ENCODE measurements at regions not wholly inside any gene's neighbourhood (a gene's known extent, or its start where the extent isn't known, plus 50 kb on each side); places are given as distances from the start of the nearest gene placed in this dataset.

DNA sequence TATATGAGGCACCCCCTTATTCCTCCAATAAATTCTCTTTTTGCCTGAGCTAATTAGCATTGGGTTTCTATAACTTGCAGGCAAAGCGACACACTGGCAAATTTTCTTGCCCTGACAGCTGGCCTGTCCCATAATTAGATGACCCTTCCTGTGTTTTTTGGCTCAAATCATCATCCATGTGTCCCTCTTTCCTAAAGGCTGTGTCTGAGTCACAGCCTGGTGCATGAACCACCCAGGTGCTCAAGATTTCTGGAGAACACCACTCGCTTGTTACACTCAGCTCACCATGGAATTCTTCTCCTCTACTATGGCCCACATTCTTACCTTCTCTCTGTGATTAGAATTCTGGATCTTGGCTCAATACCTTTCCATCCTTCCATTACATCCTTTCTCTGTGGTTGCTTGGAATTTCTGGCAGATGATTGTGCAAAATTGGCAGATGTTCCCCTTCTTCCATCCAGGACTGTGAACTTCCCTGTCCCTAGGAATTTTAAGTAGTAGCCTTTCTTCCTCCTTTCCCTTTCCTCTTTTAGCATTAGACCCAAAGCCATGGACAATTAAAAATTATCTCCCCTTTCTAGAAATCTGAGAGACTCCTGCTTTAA, 116.0 kb upstream of the ANKRD1 start:
- CTCF ChIA-PET: interaction anchor here in 1 of 2 donors (0.6 kb wide), 1 partner anchor 205 kb away, joined by 4 read pairs; no protein-coding TSS in a partner anchor
- ATAC-seq (replicated peaks in 1 of 4) (no peak), DNase-seq (no peak)
- POLR2A ChIA-PET: no interaction called here
- peaks cover 17 to 24% (median 20%) of the 10 kb centered on the region in 3 donors for H3K4me1 Mint-ChIP-seq
- H3K27me3 Mint-ChIP-seq: peaks cover 0 to 2% of the 10 kb centered on the region in 2 donors
- H3K36me3 Mint-ChIP-seq: no peaks in the 10 kb centered on the region
- H3K9me3 Mint-ChIP-seq: peaks cover 2 to 4% (median 3%) of the 10 kb centered on the region in 3 donors
- Histone ChIP-seq H3K4me1 (ENCODE audit: control insufficient read depth in 1 of 2, extremely low read depth in 1 of 2, insufficient read depth in 2 of 2, low read length in 2 of 2) (peaks cover 12 to 14% of the 10 kb centered on the region in 2 experiments), H3K27ac (ENCODE audit: low read length) (no peak overlapping the region), H3K36me3 (ENCODE audit: control insufficient read depth in 2 of 2, extremely low read depth in 1 of 2, insufficient read depth in 1 of 2, low read length in 1 of 2) (no peaks in the 10 kb centered on the region), H3K4me3 (ENCODE audit: control insufficient read depth in 1 of 2, extremely low read depth in 1 of 2, low read length in 1 of 2) (no peak overlapping the region), H3K9me3 (no peaks in the 10 kb centered on the region), H3K27me3 (replicated peaks in 1 of 2; ENCODE audit: control insufficient read depth in 2 of 2, extremely low read depth in 1 of 2, insufficient read depth in 2 of 2, low read length in 1 of 2) (no peaks in the 10 kb centered on the region)
- H3K4me3 Mint-ChIP-seq: no peak overlapping the region
- WGBS (ENCODE audit: insufficient coverage): 100% methylated on average over 1 of the region's 2 CpGs
- H3K27ac Mint-ChIP-seq: no peak overlapping the region

DNA sequence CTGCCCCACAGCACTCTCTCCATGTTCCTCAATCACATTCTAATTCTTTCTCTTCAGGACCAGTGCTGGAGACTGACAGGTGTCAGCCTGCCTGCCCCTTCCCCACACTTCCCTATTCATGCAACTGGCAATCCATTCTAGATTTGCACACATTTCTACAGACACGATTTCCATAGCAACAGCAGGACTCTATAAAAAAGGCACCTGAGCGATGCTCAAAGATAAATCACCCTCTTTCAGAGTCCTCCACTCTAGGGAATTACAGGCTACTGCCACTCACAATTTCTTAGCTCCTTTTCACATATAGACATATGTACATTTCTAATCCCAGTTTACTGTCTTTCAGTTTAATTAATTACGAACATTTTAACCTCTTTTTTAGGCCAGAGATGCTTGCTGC, 118.1 kb upstream of the ANKRD1 start:
- Histone ChIP-seq H3K9me3 (no peaks in the 10 kb centered on the region), H3K27ac (ENCODE audit: low read length) (no peak overlapping the region), H3K36me3 (ENCODE audit: control insufficient read depth in 2 of 2, extremely low read depth in 1 of 2, insufficient read depth in 1 of 2, low read length in 1 of 2) (no peaks in the 10 kb centered on the region), H3K4me3 (ENCODE audit: control insufficient read depth in 1 of 2, extremely low read depth in 1 of 2, low read length in 1 of 2) (no peak overlapping the region), H3K4me1 (ENCODE audit: control insufficient read depth in 1 of 2, extremely low read depth in 1 of 2, insufficient read depth in 2 of 2, low read length in 2 of 2) (peaks cover 6 to 7% of the 10 kb centered on the region in 2 experiments), H3K27me3 (replicated peaks in 1 of 2; ENCODE audit: control insufficient read depth in 2 of 2, extremely low read depth in 1 of 2, insufficient read depth in 2 of 2, low read length in 1 of 2) (no peaks in the 10 kb centered on the region)
- no peak for ATAC-seq (replicated peaks in 1 of 4)
- no peak for DNase-seq
- ChIA-PET POLR2A (no interaction called here), CTCF (interaction anchor here in 1 of 2 donors (0.6 kb wide), 1 partner anchor 257 kb away, joined by 3 read pairs; no protein-coding TSS in a partner anchor)
- H3K27ac Mint-ChIP-seq: no peak overlapping the region
- H3K36me3 Mint-ChIP-seq: no peaks in the 10 kb centered on the region
- 91% methylated on average over 2 of the region's 3 CpGs for WGBS (ENCODE audit: insufficient coverage)
- H3K27me3 Mint-ChIP-seq: peaks cover 0 to 7% of the 10 kb centered on the region in 2 donors
- peaks cover 2 to 4% (median 3%) of the 10 kb centered on the region in 3 donors for H3K9me3 Mint-ChIP-seq
- H3K4me3 Mint-ChIP-seq: no peak overlapping the region
- peaks cover 6 to 12% (median 7%) of the 10 kb centered on the region in 3 donors for H3K4me1 Mint-ChIP-seq

DNA sequence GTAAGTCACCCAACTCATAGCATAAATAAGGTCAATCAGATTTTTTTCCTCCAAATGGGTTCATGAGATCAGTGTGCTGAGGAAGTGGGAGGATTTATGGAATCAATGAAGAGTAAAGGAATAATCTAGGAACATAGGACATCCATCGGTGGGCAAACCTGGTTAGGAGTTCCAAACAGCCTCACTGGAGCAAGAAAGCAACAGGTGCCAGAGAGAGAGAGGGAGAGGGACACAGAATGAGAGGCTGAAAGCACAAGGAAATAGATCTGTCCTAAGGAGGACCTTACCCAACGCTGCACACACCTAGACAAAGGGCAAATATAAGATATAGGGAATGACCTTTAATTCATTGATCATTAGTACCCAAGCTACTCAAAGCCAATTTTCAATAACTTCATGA, 119.5 kb upstream of the ANKRD1 start:
- CTCF ChIA-PET: no interaction called here
- H3K4me1 Mint-ChIP-seq: no peaks in the 10 kb centered on the region

DNA sequence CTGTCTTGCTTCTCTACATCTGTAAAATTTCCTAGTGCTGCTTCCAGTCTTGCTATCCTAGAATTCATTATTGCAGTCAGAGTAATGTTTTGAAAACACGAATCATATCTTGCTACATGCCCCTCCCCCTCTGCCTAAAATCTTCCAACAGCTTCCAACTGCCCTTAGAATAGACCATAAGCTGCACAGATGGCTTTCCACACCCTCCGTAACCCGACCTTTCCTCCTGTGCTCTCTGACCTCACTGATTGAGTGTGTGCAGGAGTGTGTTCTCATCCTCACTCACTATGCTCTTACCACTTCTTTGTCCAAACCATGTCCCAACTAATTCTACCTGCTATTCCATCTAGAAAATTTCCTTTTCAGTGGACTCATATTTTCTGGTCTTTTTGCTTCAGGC, 121.2 kb upstream of the ANKRD1 start:
- no peaks in the 10 kb centered on the region for H3K4me1 Mint-ChIP-seq
- Histone ChIP-seq H3K9me3 (no peaks in the 10 kb centered on the region), H3K4me1 (ENCODE audit: control insufficient read depth in 1 of 2, extremely low read depth in 1 of 2, insufficient read depth in 2 of 2, low read length in 2 of 2) (no peaks in the 10 kb centered on the region), H3K36me3 (ENCODE audit: control insufficient read depth in 2 of 2, extremely low read depth in 1 of 2, insufficient read depth in 1 of 2, low read length in 1 of 2) (no peaks in the 10 kb centered on the region), H3K4me3 (ENCODE audit: control insufficient read depth in 1 of 2, extremely low read depth in 1 of 2, low read length in 1 of 2) (no peak overlapping the region), H3K27ac (ENCODE audit: low read length) (no peak overlapping the region), H3K27me3 (replicated peaks in 1 of 2; ENCODE audit: control insufficient read depth in 2 of 2, extremely low read depth in 1 of 2, insufficient read depth in 2 of 2, low read length in 1 of 2) (no peaks in the 10 kb centered on the region)
- no peak overlapping the region for H3K27ac Mint-ChIP-seq
- ATAC-seq (replicated peaks in 1 of 4) (no peak), DNase-seq (no peak)
- WGBS (ENCODE audit: insufficient coverage): 60% methylated on average over 1 of the region's 3 CpGs
- CTCF ChIA-PET: no interaction called here
- H3K36me3 Mint-ChIP-seq: no peaks in the 10 kb centered on the region
- H3K4me3 Mint-ChIP-seq: no peak overlapping the region
- POLR2A ChIA-PET: no interaction called here
- no peaks in the 10 kb centered on the region for H3K9me3 Mint-ChIP-seq
- H3K27me3 Mint-ChIP-seq: peaks cover 5 to 9% of the 10 kb centered on the region in 2 donors

More for the DNA sequence above, 119.5 kb upstream of the ANKRD1 start:
- Mint-ChIP-seq H3K27ac (no peak overlapping the region), H3K36me3 (no peaks in the 10 kb centered on the region), H3K4me3 (no peak overlapping the region), H3K27me3 (peaks cover 0 to 9% of the 10 kb centered on the region in 2 donors), H3K9me3 (no peaks in the 10 kb centered on the region)
- no peaks in the 10 kb centered on the region for H3K27me3 ChIP-seq (replicated peaks in 1 of 2; ENCODE audit: control insufficient read depth in 2 of 2, extremely low read depth in 1 of 2, insufficient read depth in 2 of 2, low read length in 1 of 2)
- no peaks in the 10 kb centered on the region for H3K4me1 ChIP-seq (ENCODE audit: control insufficient read depth in 1 of 2, extremely low read depth in 1 of 2, insufficient read depth in 2 of 2, low read length in 2 of 2)
- H3K36me3 ChIP-seq (ENCODE audit: control insufficient read depth in 2 of 2, extremely low read depth in 1 of 2, insufficient read depth in 1 of 2, low read length in 1 of 2): no peaks in the 10 kb centered on the region
- no peak overlapping the region for H3K4me3 ChIP-seq (ENCODE audit: control insufficient read depth in 1 of 2, extremely low read depth in 1 of 2, low read length in 1 of 2)
- H3K27ac ChIP-seq (ENCODE audit: low read length): no peak overlapping the region
- WGBS (ENCODE audit: insufficient coverage): 86% methylated on average over 1 of the region's 2 CpGs
- no peaks in the 10 kb centered on the region for H3K9me3 ChIP-seq
- POLR2A ChIA-PET: interaction anchor here in 1 of 2 donors (0.5 kb wide), 2 partner anchors 45 to 429 kb away, joined by 4 read pairs; no protein-coding TSS in a partner anchor
- no peak for DNase-seq
- ATAC-seq (replicated peaks in 1 of 4): no peak

DNA sequence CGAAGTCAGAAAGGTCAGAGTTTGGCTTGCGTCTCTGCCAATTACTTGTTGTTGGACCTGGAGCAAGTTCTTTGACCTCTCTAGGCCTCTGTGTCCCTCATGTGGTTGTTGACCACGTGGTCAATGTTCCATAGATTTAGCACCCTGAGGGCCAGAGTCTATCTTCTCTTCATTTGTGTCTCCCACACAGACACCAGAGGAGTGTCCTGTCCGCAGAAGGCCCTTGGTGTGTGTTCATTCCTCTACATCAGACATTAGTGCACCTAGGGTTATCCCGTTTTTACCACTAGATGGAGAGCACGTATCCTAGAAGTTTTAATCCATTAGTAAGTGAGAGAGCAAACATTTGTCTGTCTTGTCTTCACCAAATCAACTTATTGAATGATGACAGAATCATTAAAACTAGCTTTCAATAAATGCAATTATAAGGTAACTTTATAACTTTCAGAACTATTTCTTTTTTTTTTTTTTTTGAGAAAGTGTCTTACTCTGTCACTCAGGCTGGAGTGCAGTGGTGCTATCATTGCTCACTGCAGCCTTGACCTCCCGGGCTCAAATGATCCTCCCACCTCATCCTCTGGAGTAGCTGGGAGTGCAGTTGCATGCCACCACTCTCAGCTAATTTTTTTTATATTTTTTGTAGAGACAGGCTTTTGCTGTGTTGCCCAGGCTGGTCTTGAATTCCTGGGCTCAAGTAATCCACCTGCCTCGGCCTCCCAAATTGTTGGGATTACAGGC, 122.5 kb upstream of the ANKRD1 start:
- no peak overlapping the region for H3K4me3 Mint-ChIP-seq
- DNase-seq: peak in 1 of 35 experiments; percentile 12
- Histone ChIP-seq H3K27ac (ENCODE audit: low read length) (no peak overlapping the region), H3K36me3 (ENCODE audit: control insufficient read depth in 2 of 2, extremely low read depth in 1 of 2, insufficient read depth in 1 of 2, low read length in 1 of 2) (no peaks in the 10 kb centered on the region), H3K27me3 (replicated peaks in 1 of 2; ENCODE audit: control insufficient read depth in 2 of 2, extremely low read depth in 1 of 2, insufficient read depth in 2 of 2, low read length in 1 of 2) (no peaks in the 10 kb centered on the region), H3K9me3 (no peaks in the 10 kb centered on the region), H3K4me1 (ENCODE audit: control insufficient read depth in 1 of 2, extremely low read depth in 1 of 2, insufficient read depth in 2 of 2, low read length in 2 of 2) (no peaks in the 10 kb centered on the region), H3K4me3 (ENCODE audit: control insufficient read depth in 1 of 2, extremely low read depth in 1 of 2, low read length in 1 of 2) (no peak overlapping the region)
- 67% methylated on average over 3 of the region's 8 CpGs for WGBS (ENCODE audit: insufficient coverage)
- no peaks in the 10 kb centered on the region for H3K36me3 Mint-ChIP-seq
- ChIA-PET CTCF (interaction anchor here (0.6 to 2.4 kb wide), 3 partner anchors 208 to 240 kb away, joined by 4 to 16 read pairs (median 4); no protein-coding TSS in a partner anchor), POLR2A (interaction anchor here in 1 of 2 donors (0.6 kb wide), 1 partner anchor 1972 kb away, joined by 4 read pairs; no protein-coding TSS in a partner anchor)
- no peak overlapping the region for H3K27ac Mint-ChIP-seq
- H3K27me3 Mint-ChIP-seq: peaks cover 5 to 9% of the 10 kb centered on the region in 2 donors
- no peak for ATAC-seq (replicated peaks in 1 of 4)
- no peaks in the 10 kb centered on the region for H3K9me3 Mint-ChIP-seq
- no peaks in the 10 kb centered on the region for H3K4me1 Mint-ChIP-seq

DNA sequence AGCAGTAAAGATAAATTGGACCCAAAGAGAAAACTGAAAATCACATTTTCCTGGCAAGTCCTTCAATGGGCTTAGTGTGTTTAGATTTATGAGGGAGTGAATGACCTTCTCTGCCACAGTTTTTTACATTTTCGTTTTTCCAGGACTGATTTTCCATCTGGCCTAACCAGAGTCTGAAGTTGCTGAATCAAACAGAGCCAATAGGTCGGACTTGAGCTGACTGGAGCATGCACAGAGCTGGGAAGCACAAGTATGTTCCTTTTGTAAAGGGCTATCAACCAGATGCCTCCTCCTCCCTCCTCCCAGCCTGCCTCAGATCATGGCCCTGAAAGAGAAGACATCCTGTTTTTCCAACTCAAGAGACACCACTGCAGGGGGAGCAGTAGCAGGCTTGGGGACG, 126.0 kb upstream of the ANKRD1 start:
- H3K9me3 Mint-ChIP-seq: no peaks in the 10 kb centered on the region
- Histone ChIP-seq H3K27me3 (replicated peaks in 1 of 2; ENCODE audit: control insufficient read depth in 2 of 2, extremely low read depth in 1 of 2, insufficient read depth in 2 of 2, low read length in 1 of 2) (no peaks in the 10 kb centered on the region), H3K36me3 (ENCODE audit: control insufficient read depth in 2 of 2, extremely low read depth in 1 of 2, insufficient read depth in 1 of 2, low read length in 1 of 2) (no peaks in the 10 kb centered on the region), H3K4me1 (ENCODE audit: control insufficient read depth in 1 of 2, extremely low read depth in 1 of 2, insufficient read depth in 2 of 2, low read length in 2 of 2) (no peaks in the 10 kb centered on the region), H3K27ac (ENCODE audit: low read length) (no peak overlapping the region), H3K4me3 (ENCODE audit: control insufficient read depth in 1 of 2, extremely low read depth in 1 of 2, low read length in 1 of 2) (no peak overlapping the region), H3K9me3 (no peaks in the 10 kb centered on the region)
- no peaks in the 10 kb centered on the region for H3K36me3 Mint-ChIP-seq
- no peaks in the 10 kb centered on the region for H3K4me1 Mint-ChIP-seq
- ChIA-PET CTCF (interaction anchor here in 1 of 2 donors (0.6 to 0.7 kb wide), 2 partner anchors 136 to 969 kb away, joined by 3 to 5 read pairs; no protein-coding TSS in a partner anchor), POLR2A (no interaction called here)
- DNase-seq (no peak), ATAC-seq (replicated peaks in 1 of 4) (no peak)
- no peak overlapping the region for H3K4me3 Mint-ChIP-seq
- H3K27me3 Mint-ChIP-seq: peaks cover 5 to 7% of the 10 kb centered on the region in 2 donors
- no peak overlapping the region for H3K27ac Mint-ChIP-seq
- WGBS (ENCODE audit: insufficient coverage): 57% methylated on average over 1 of the region's 3 CpGs
